MM.1S (cell line): ENCODE measurements at regions not wholly inside any gene's neighbourhood (a gene's known extent, or its start where the extent isn't known, plus 50 kb on each side); places are given as distances from the start of the nearest gene placed in this dataset.

Experiments
- DNase-seq: peaks from one replicate; pipeline ENCODE4 v3.0.0-alpha.2; 2015
- H2AFZ ChIP-seq: fragments of 300-600 bp; sonication (generic); 2 replicates; pipeline ENCODE4 v1.6.0; 2016; ENCODE audit warnings: antibody characterized with exemption, low read length
- H3F3A ChIP-seq: fragments of 300-600 bp; sonication (generic); 2 replicates; pipeline ENCODE4 v1.6.1; 2016; ENCODE audit warnings: mild to moderate bottlenecking, antibody characterized with exemption, low read length, moderate library complexity, mixed read lengths; ENCODE audit not compliant: insufficient read depth
- H3K27ac ChIP-seq: fragments of 300-600 bp; sonication (generic); 2 replicates; pipeline ENCODE4 v1.5.1; 2016; ENCODE audit warnings: mild to moderate bottlenecking, low read length
- H3K27me3 ChIP-seq: fragments of 300-600 bp; sonication (generic); replicated peaks from 2 replicates; pipeline ENCODE4 v1.6.0; 2016; ENCODE audit warnings: low read length; ENCODE audit not compliant: insufficient read depth
- H3K36me3 ChIP-seq: fragments of 300-600 bp; sonication (generic); replicated peaks from 2 replicates; pipeline ENCODE4 v1.6.1; 2016; ENCODE audit warnings: mild to moderate bottlenecking, low read length, mixed read lengths; ENCODE audit not compliant: insufficient read depth
- H3K4me1 ChIP-seq: fragments of 300-600 bp; sonication (generic); 2 replicates; pipeline ENCODE4 v1.6.1; 2016; ENCODE audit warnings: low read length, mixed read lengths
- H3K4me2 ChIP-seq: fragments of 300-600 bp; sonication (generic); 2 replicates; pipeline ENCODE4 v1.6.0; 2016; ENCODE audit warnings: low read depth, low read length
- H3K4me3 ChIP-seq: fragments of 300-600 bp; sonication (generic); 2 replicates; pipeline ENCODE4 v1.5.1; 2016; ENCODE audit warnings: low read length, mixed read lengths
- H3K79me2 ChIP-seq: fragments of 300-600 bp; sonication (generic); 2 replicates; pipeline ENCODE4 v1.6.1; 2016; ENCODE audit warnings: mixed run types, low read length, mixed read lengths
- H3K9ac ChIP-seq: fragments of 300-600 bp; sonication (generic); 2 replicates; pipeline ENCODE4 v1.6.1; 2016; ENCODE audit warnings: low read length, mixed read lengths
- H3K9me2 ChIP-seq: fragments of 300-600 bp; sonication (generic); replicated peaks from 2 replicates; pipeline ENCODE4 v1.6.1; 2016; ENCODE audit warnings: mild to moderate bottlenecking, low read length, mixed read lengths; ENCODE audit not compliant: insufficient read depth
- H3K9me3 ChIP-seq: fragments of 300-600 bp; sonication (generic); replicated peaks from 2 replicates; pipeline ENCODE4 v1.6.1; 2016; ENCODE audit warnings: mild to moderate bottlenecking, low read length, mixed read lengths; ENCODE audit not compliant: insufficient read depth
- H4K20me1 ChIP-seq: fragments of 300-600 bp; sonication (generic); 2 replicates; pipeline ENCODE4 v1.6.1; 2016; ENCODE audit warnings: mild to moderate bottlenecking, low read length, moderate library complexity, mixed read lengths; ENCODE audit not compliant: insufficient read depth
- CTCF ChIP-seq: fragments of 300-600 bp; sonication (generic); IDR thresholded peaks from 2 replicates; pipeline ENCODE4 v1.5.1; 2016; ENCODE audit warnings: antibody characterized with exemption, low read length, mixed read lengths
- EZH2 ChIP-seq: fragments of 300-600 bp; sonication (generic); optimal IDR thresholded peaks from 2 replicates; pipeline ENCODE3; 2017; ENCODE audit warnings: low read depth, mild to moderate bottlenecking, antibody characterized with exemption, low read length, mixed read lengths
- EZH2phosphoT487 ChIP-seq: fragments of 300-600 bp; sonication (generic); IDR thresholded peaks from 2 replicates; pipeline ENCODE4 v1.6.1; 2018; ENCODE audit warnings: antibody characterized with exemption, low read length

- Histone ChIP-seq H3K9me3 (no peaks in the 10 kb centered on the region), H4K20me1 (no peaks in the 10 kb centered on the region), H3K4me3 (no peak overlapping the region), H3K27me3 (no peaks in the 10 kb centered on the region), H3F3A (no peaks in the 10 kb centered on the region), H3K9me2 (no peaks in the 10 kb centered on the region), H3K4me1 (no peaks in the 10 kb centered on the region), H3K36me3 (no peaks in the 10 kb centered on the region), H3K79me2 (no peaks in the 10 kb centered on the region), H3K9ac (no peak overlapping the region), H3K4me2 (no peak overlapping the region), H3K27ac (no peak overlapping the region), H2AFZ (no peak overlapping the region)
- no peak for TF ChIP-seq EZH2
- no peak for TF ChIP-seq EZH2phosphoT487
- TF ChIP-seq CTCF: no peak
- no peak for DNase-seq
Observed at GRCh38 chr1:95582746-95583145, 348.7 kb downstream of the RWDD3 start.

- no peaks in the 10 kb centered on the region for H3K36me3 ChIP-seq
- H4K20me1 ChIP-seq: no peaks in the 10 kb centered on the region
- H3F3A ChIP-seq: no peaks in the 10 kb centered on the region
- H3K9me2 ChIP-seq: no peaks in the 10 kb centered on the region
- no peak overlapping the region for H2AFZ ChIP-seq
- H3K27me3 ChIP-seq: no peaks in the 10 kb centered on the region
- no peak for TF ChIP-seq EZH2
- no peak for TF ChIP-seq EZH2phosphoT487
- TF ChIP-seq CTCF: no peak
- no peak overlapping the region for H3K4me3 ChIP-seq
- H3K79me2 ChIP-seq: no peaks in the 10 kb centered on the region
- DNase-seq: no peak
- no peak overlapping the region for H3K27ac ChIP-seq
- H3K9me3 ChIP-seq: no peaks in the 10 kb centered on the region
- no peak overlapping the region for H3K4me2 ChIP-seq
- H3K4me1 ChIP-seq: no peaks in the 10 kb centered on the region
- no peak overlapping the region for H3K9ac ChIP-seq
Observed at GRCh38 chr1:95583661-95584210, 349.7 kb downstream of the RWDD3 start.

GRCh38 chr1:95584315-95584714 is 350.3 kb downstream of the RWDD3 start:
- no peak overlapping the region for H3K27ac ChIP-seq
- no peak overlapping the region for H3K9ac ChIP-seq
- H3K4me3 ChIP-seq: no peak overlapping the region
- no peaks in the 10 kb centered on the region for H3F3A ChIP-seq
- H3K36me3 ChIP-seq: no peaks in the 10 kb centered on the region
- no peaks in the 10 kb centered on the region for H3K4me1 ChIP-seq
- H3K9me3 ChIP-seq: no peaks in the 10 kb centered on the region
- no peak overlapping the region for H3K4me2 ChIP-seq
- no peak for DNase-seq
- no peak overlapping the region for H2AFZ ChIP-seq
- H3K9me2 ChIP-seq: no peaks in the 10 kb centered on the region
- no peaks in the 10 kb centered on the region for H3K79me2 ChIP-seq
- no peaks in the 10 kb centered on the region for H4K20me1 ChIP-seq
- TF ChIP-seq EZH2phosphoT487 (no peak), CTCF (no peak), EZH2 (no peak)
- no peaks in the 10 kb centered on the region for H3K27me3 ChIP-seq
